Ovary (tissue), 7 donors: ENCODE measurements at regions not wholly inside any gene's neighbourhood (a gene's known extent, or its start where the extent isn't known, plus 50 kb on each side); places are given as distances from the start of the nearest gene placed in this dataset.

Experiments used
- DNase-seq, 5 donors: peaks; one replicate each; pipeline ENCODE4 v3.0.0-alpha.2; 2019 to 2020
- H3K27ac ChIP-seq, 2 donors: fragments of 200-600 bp; one replicate each; pipeline versions ENCODE4 v1.5.1 to v1.8.0; 2019 to 2022
- H3K27me3 ChIP-seq: fragments of 200-600 bp; one replicate; pipeline ENCODE4 v1.8.0; 2022
- H3K36me3 ChIP-seq: fragments of 200-600 bp; sonication (generic); one replicate; pipeline ENCODE4 v1.5.1; 2019
- H3K4me1 ChIP-seq: one replicate; pipeline ENCODE4 v1.8.1; 2013; ENCODE audit warnings: mild to moderate bottlenecking, moderate library complexity; ENCODE audit not compliant: insufficient read depth
- H3K4me3 ChIP-seq: fragments of 200-600 bp; sonication (generic); one replicate; pipeline ENCODE4 v1.5.1; 2017
- H3K9me3 ChIP-seq, 2 donors: fragments of 200-600 bp in 1 of 2; sonication (generic) in 1 of 2; one replicate each; pipeline versions ENCODE4 v1.5.1 to v1.8.1; 2013 to 2019; ENCODE audit warnings: mild to moderate bottlenecking in 1 of 2, moderate library complexity in 1 of 2
- CTCF ChIP-seq, 3 donors: fragments of 450-650 bp in 2 of 3; fragments of 200-600 bp in 1 of 3; IDR thresholded peaks; one replicate each; pipeline versions ENCODE4 v1.5.1 to v1.8.0; 2016 to 2022; ENCODE audit warnings: antibody characterized with exemption in 3 of 3, mild to moderate bottlenecking in 1 of 3
- EP300 ChIP-seq: sonication (generic); formaldehyde crosslinking; IDR thresholded peaks from one replicate; pipeline ENCODE4 v1.6.1; 2017; ENCODE audit warnings: antibody characterized with exemption
- POLR2A ChIP-seq: fragments of 450-650 bp; IDR thresholded peaks from one replicate; pipeline ENCODE4 v1.6.1; 2017; ENCODE audit warnings: antibody characterized with exemption, mild to moderate bottlenecking, moderate library complexity
- WGBS, 3 donors: extraction: QIAGEN DNeasy Blood & Tissue Kit in 1 of 3; methylation state at CpG; one replicate each; pipeline versions ENCODE4 v1.1.5 to v1.1.7; 2013 to 2017; 5-methylcytosine and 5-hydroxymethylcytosine counted together
- intact Hi-C, 4 donors: fragments of 100-400 bp; cut with DNase I; formaldehyde crosslinking; loops; one replicate each; pipeline versions ENCODE4 v1.11.0 to v1.15.1; 2022 to 2023
- donor health status: DM: no; HTN: no; CAD: no; lungs with moderate emphysema.
- donor health status: DM: no; HTN: no; CAD: no.
- donor health status: Bipolar disorder and iron deficiency.
- donor health status: DM: no; HTN: no; CAD: no.
- donor health status: DM: yes; HTN: yes; CAD: no.

- TF ChIP-seq EP300: no peak
- TF ChIP-seq CTCF (IDR thresholded peaks at IDR 0.05): no peak
- TF ChIP-seq POLR2A: no peak
- Histone ChIP-seq H3K4me1 (no peaks in the 10 kb centered on the region), H3K36me3 (no peaks in the 10 kb centered on the region), H3K4me3 (no peak overlapping the region), H3K27me3 (no peaks in the 10 kb centered on the region), H3K27ac (no peak overlapping the region), H3K9me3 (no peaks in the 10 kb centered on the region)
- no peak for DNase-seq
- intact Hi-C loops: no loop called here
- WGBS, 3 donors: 75 to 80% (median 78%) methylated on average over 3 of the region's 3 CpGs
Observed at GRCh38 chr15:87197981-87198380, 1058.6 kb downstream of the NTRK3 start.

- H3K27ac ChIP-seq: no peak overlapping the region
- DNase-seq: no peak
- TF ChIP-seq EP300: no peak
- TF ChIP-seq CTCF (IDR thresholded peaks at IDR 0.05): no peak
- TF ChIP-seq POLR2A: no peak
- no peaks in the 10 kb centered on the region for H3K4me1 ChIP-seq
- intact Hi-C loops: no loop called here
- no peak overlapping the region for H3K4me3 ChIP-seq
- H3K9me3 ChIP-seq: no peaks in the 10 kb centered on the region
- H3K36me3 ChIP-seq: no peaks in the 10 kb centered on the region
- WGBS, 3 donors: 77 to 86% (median 81%) methylated on average over 4 of the region's 4 CpGs
- H3K27me3 ChIP-seq: no peaks in the 10 kb centered on the region
Observed at GRCh38 chr15:87196498-87196897, 1060.0 kb downstream of the NTRK3 start.

- H3K9me3 ChIP-seq: no peaks in the 10 kb centered on the region
- intact Hi-C loops: no loop called here
- no peak for DNase-seq
- H3K27me3 ChIP-seq: no peaks in the 10 kb centered on the region
- no peak overlapping the region for H3K4me3 ChIP-seq
- TF ChIP-seq CTCF (IDR thresholded peaks at IDR 0.05): no peak
- TF ChIP-seq EP300: no peak
- TF ChIP-seq POLR2A: no peak
- H3K36me3 ChIP-seq: no peaks in the 10 kb centered on the region
- no peak overlapping the region for H3K27ac ChIP-seq
- WGBS, 3 donors: 82 to 88% (median 83%) methylated on average over 6 of the region's 6 CpGs
- H3K4me1 ChIP-seq: no peaks in the 10 kb centered on the region
Observed at GRCh38 chr15:87193481-87193880, 1063.1 kb downstream of the NTRK3 start.

- H3K9me3 ChIP-seq: no peaks in the 10 kb centered on the region
- TF ChIP-seq POLR2A (no peak), CTCF (IDR thresholded peaks at IDR 0.05) (no peak), EP300 (no peak)
- no peak overlapping the region for H3K27ac ChIP-seq
- DNase-seq: no peak
- H3K4me3 ChIP-seq: no peak overlapping the region
- no peaks in the 10 kb centered on the region for H3K27me3 ChIP-seq
- 49 to 74% (median 58%) methylated on average over 1 of the region's 1 CpG for WGBS, 3 donors
- H3K36me3 ChIP-seq: no peaks in the 10 kb centered on the region
- intact Hi-C loops: no loop called here
- no peaks in the 10 kb centered on the region for H3K4me1 ChIP-seq
Observed at GRCh38 chr15:87167706-87168105, 1088.0 kb downstream of the AGBL1 start.

GRCh38 chr15:87167055-87167454 lies 1087.4 kb downstream of the AGBL1 start:
- intact Hi-C loops: no loop called here
- Histone ChIP-seq H3K36me3 (no peaks in the 10 kb centered on the region), H3K9me3 (no peaks in the 10 kb centered on the region), H3K27ac (no peak overlapping the region), H3K27me3 (no peaks in the 10 kb centered on the region), H3K4me3 (no peak overlapping the region), H3K4me1 (no peaks in the 10 kb centered on the region)
- DNase-seq: no peak
- TF ChIP-seq EP300 (no peak), POLR2A (no peak), CTCF (IDR thresholded peaks at IDR 0.05) (no peak)
